GM04503 (cell line): ENCODE measurements at regions not wholly inside any gene's neighbourhood (a gene's known extent, or its start where the extent isn't known, plus 50 kb on each side); places are given as distances from the start of the nearest gene placed in this dataset.
"Not testable (repeated sequence)": the region's sequence is repeated elsewhere in the genome, so short reads cannot be mapped to it uniquely, and the experiment has no call there.

Experiments used
- DNase-seq: peaks from one replicate; pipeline ENCODE4 v3.0.0-alpha.2; 2012; ENCODE audit warnings: low read depth

- no peak for DNase-seq
These were observed 201.7 kb upstream of the MSX2 start for GRCh38 chr5:174522480-174523260.

- DNase-seq = no peak
These were observed 200.9 kb upstream of the MSX2 start for GRCh38 chr5:174523311-174524071.

GRCh38 chr5:174524351-174524750 lies 200.0 kb upstream of the MSX2 start:
- DNase-seq = no peak

GRCh38 chr5:174526177-174526576 lies 198.2 kb upstream of the MSX2 start:
- no peak for DNase-seq

- no peak for DNase-seq
These were observed 196.4 kb upstream of the MSX2 start for GRCh38 chr5:174527916-174528540.

GRCh38 chr5:174528821-174529544 lies 195.4 kb upstream of the MSX2 start:
- DNase-seq = no peak

GRCh38 chr5:174529925-174530681 lies 194.3 kb upstream of the MSX2 start:
- no peak for DNase-seq

GRCh38 chr5:174531782-174532191 lies 192.6 kb upstream of the MSX2 start:
- DNase-seq = no peak

GRCh38 chr5:174532455-174533453 lies 191.6 kb upstream of the MSX2 start:
- peak; percentile 22 for DNase-seq

- peak; percentile 4 for DNase-seq
These were observed 190.6 kb upstream of the MSX2 start for GRCh38 chr5:174533751-174534241.

- DNase-seq = no peak
These were observed 188.7 kb upstream of the MSX2 start for GRCh38 chr5:174535669-174536068.

- DNase-seq = not testable (repeated sequence)
These were observed 184.6 kb upstream of the MSX2 start for GRCh38 chr5:174539823-174540222.

- no peak for DNase-seq
These were observed 182.3 kb upstream of the MSX2 start for GRCh38 chr5:174542037-174542436.

- no peak for DNase-seq
These were observed 181.9 kb upstream of the MSX2 start for GRCh38 chr5:174542471-174542870.

- no peak for DNase-seq
These were observed 178.5 kb upstream of the MSX2 start for GRCh38 chr5:174545926-174546325.

- no peak for DNase-seq
These were observed 176.6 kb upstream of the MSX2 start for GRCh38 chr5:174547814-174548213.

GRCh38 chr5:174549254-174549653 lies 175.1 kb upstream of the MSX2 start:
- no peak for DNase-seq

GRCh38 chr5:174550026-174550425 lies 174.4 kb upstream of the MSX2 start:
- no peak for DNase-seq

- no peak for DNase-seq
These were observed 172.0 kb upstream of the MSX2 start for GRCh38 chr5:174552428-174552827.

GRCh38 chr5:174553556-174553955 lies 170.8 kb upstream of the MSX2 start:
- DNase-seq = no peak
